Tibial artery (tissue), 4 donors: ENCODE measurements at regions not wholly inside any gene's neighbourhood (a gene's known extent, or its start where the extent isn't known, plus 50 kb on each side); places are given as distances from the start of the nearest gene placed in this dataset.

Experiments
- DNase-seq, 2 donors: peaks; one replicate each; pipeline ENCODE4 v3.0.0-alpha.2; 2019
- H3K27ac ChIP-seq, 2 donors: fragments of 200-600 bp; sonication (generic) in 1 of 2; 1 replicate in 1 of 2; 2 replicates in 1 of 2; pipeline ENCODE4 v1.5.1; 2018 to 2019; ENCODE audit warnings: mild to moderate bottlenecking in 1 of 2
- H3K27me3 ChIP-seq, 2 donors: fragments of 200-600 bp; sonication (generic) in 1 of 2; one replicate each; pipeline versions ENCODE4 v1.5.1 to v1.6.0; 2016 to 2019
- H3K36me3 ChIP-seq, 3 donors: fragments of 200-600 bp; sonication (generic) in 2 of 3; one replicate each; pipeline ENCODE4 v1.5.1; 2016 to 2019; ENCODE audit warnings: mild to moderate bottlenecking in 2 of 3
- H3K4me1 ChIP-seq, 4 donors: fragments of 200-600 bp; sonication (generic) in 2 of 4; 1 replicate in 3 of 4; 2 replicates in 1 of 4; pipeline ENCODE4 v1.5.1; 2016 to 2019
- H3K4me3 ChIP-seq, 2 donors: fragments of 200-600 bp; sonication (generic) in 1 of 2; 1 replicate in 1 of 2; 2 replicates in 1 of 2; pipeline ENCODE4 v1.5.1; 2018 to 2019; ENCODE audit warnings: mild to moderate bottlenecking in 2 of 2
- H3K9me3 ChIP-seq, 3 donors: fragments of 200-600 bp; sonication (generic) in 1 of 3; one replicate each; pipeline ENCODE4 v1.5.1; 2016 to 2019
- CTCF ChIP-seq, 2 experiments: fragments of 200-600 bp in 1 of 2; fragments of 450-650 bp in 1 of 2; IDR thresholded peaks; one replicate each; pipeline ENCODE4 v1.5.1; 2017 to 2019; ENCODE audit warnings: antibody characterized with exemption in 2 of 2, mild to moderate bottlenecking in 1 of 2, moderate library complexity in 1 of 2
- intact Hi-C: fragments of 100-400 bp; cut with DNase I; formaldehyde crosslinking; loops from one replicate; pipeline ENCODE4 v1.15.0; 2023; ENCODE audit warnings: low total_unique reads

- peaks cover 0 to 19% (median 0%) of the 10 kb centered on the region in 4 donors for H3K4me1 ChIP-seq
- no peak for TF ChIP-seq CTCF (IDR thresholded peaks at IDR 0.05)
- no peak overlapping the region for H3K4me3 ChIP-seq
- no peaks in the 10 kb centered on the region for H3K36me3 ChIP-seq
- no peak for DNase-seq
- intact Hi-C loops: no loop called here
- H3K27me3 ChIP-seq: no peaks in the 10 kb centered on the region
- H3K27ac ChIP-seq: peak overlapping the region in 1 of 2 donors; percentile 47
- no peaks in the 10 kb centered on the region for H3K9me3 ChIP-seq
Measured at GRCh38 chr5:146940295-146940694, 61.7 kb upstream of the PPP2R2B start.

DNA sequence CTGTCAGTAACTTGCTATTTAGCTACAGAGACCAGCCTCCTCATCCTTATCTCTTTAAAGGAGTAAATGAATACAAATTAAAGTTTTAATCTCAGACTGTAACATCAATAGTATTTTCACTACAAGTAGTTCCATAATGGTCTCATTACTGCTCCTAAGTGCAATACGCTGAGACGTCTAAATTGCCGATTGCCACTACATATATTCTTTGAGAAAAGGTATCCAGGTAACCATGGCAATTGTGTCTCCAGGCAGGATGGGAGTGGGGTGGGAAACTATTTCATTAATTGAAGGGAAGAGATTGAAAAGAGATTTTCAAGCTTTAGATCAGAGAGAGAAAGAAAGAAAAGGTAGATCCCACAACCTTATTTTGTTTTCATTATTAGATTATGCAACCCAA lies 65.5 kb upstream of the PPP2R2B start:
- H3K4me3 ChIP-seq: no peak overlapping the region
- intact Hi-C loops: no loop called here
- no peaks in the 10 kb centered on the region for H3K36me3 ChIP-seq
- H3K4me1 ChIP-seq: peaks cover 0 to 21% (median 0%) of the 10 kb centered on the region in 4 donors
- DNase-seq: no peak
- no peak for TF ChIP-seq CTCF (IDR thresholded peaks at IDR 0.05)
- no peak overlapping the region for H3K27ac ChIP-seq
- no peaks in the 10 kb centered on the region for H3K27me3 ChIP-seq
- no peaks in the 10 kb centered on the region for H3K9me3 ChIP-seq

GRCh38 chr5:146944764-146945616 lies 66.4 kb upstream of the PPP2R2B start:
- no peak overlapping the region for H3K4me3 ChIP-seq

GRCh38 chr5:146945617-146946084 lies 67.1 kb upstream of the PPP2R2B start:
- no peaks in the 10 kb centered on the region for H3K27me3 ChIP-seq
- no peak overlapping the region for H3K4me3 ChIP-seq
- H3K9me3 ChIP-seq: no peaks in the 10 kb centered on the region
- peaks cover 0 to 6% (median 0%) of the 10 kb centered on the region in 4 donors for H3K4me1 ChIP-seq
- TF ChIP-seq CTCF (IDR thresholded peaks at IDR 0.05): no peak
- intact Hi-C loops: no loop called here
- no peak overlapping the region for H3K27ac ChIP-seq
- no peak for DNase-seq
- H3K36me3 ChIP-seq: no peaks in the 10 kb centered on the region

More at GRCh38 chr5:146944764-146945616, 66.4 kb upstream of the PPP2R2B start:
- H3K27me3 ChIP-seq: no peaks in the 10 kb centered on the region
- H3K9me3 ChIP-seq: no peaks in the 10 kb centered on the region
- no peak for TF ChIP-seq CTCF (IDR thresholded peaks at IDR 0.05)
- no peaks in the 10 kb centered on the region for H3K36me3 ChIP-seq
- intact Hi-C loops: no loop called here
- no peak overlapping the region for H3K27ac ChIP-seq
- DNase-seq: no peak
- peaks cover 0 to 12% (median 0%) of the 10 kb centered on the region in 4 donors for H3K4me1 ChIP-seq

DNA sequence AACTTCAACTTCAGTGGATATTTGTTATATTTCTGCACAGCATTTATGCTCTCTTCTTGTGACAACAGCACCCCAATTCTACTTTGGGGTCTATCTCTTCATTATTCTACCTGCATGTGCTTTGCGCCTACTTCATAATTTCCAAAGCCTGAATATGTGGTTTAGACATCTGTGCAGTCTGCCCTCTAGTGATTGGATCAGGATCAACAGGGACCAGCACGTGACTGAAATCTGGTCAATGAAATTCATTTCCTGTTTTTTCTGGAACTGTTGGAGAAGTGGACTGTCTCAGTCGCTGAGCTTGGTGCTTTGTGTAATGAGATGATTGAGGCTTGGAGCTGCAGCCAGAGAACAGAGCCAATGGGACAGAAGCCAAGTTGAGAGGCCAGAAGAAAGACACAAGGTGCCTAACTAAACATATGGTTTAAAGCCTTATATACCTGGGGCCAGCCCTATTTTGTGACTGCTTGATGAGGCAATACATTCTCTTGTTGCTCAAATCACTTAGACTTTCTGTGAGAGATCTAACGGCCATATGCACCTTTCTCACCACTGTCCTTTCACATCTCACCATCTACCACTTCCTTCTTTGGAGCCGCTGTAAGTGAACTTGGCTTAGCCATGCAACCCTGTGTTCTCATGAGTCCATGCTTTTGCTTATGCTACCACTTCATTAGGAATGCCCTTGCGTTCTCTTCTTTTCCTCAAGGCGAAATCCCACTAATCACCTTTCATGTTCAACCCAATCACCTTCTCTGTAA lies 68.8 kb upstream of the PPP2R2B start:
- H3K27ac ChIP-seq: no peak overlapping the region
- peaks cover 0 to 4% (median 0%) of the 10 kb centered on the region in 4 donors for H3K4me1 ChIP-seq
- intact Hi-C loops: no loop called here
- H3K36me3 ChIP-seq: no peaks in the 10 kb centered on the region
- DNase-seq: no peak
- H3K9me3 ChIP-seq: no peaks in the 10 kb centered on the region
- H3K27me3 ChIP-seq: no peaks in the 10 kb centered on the region
- H3K4me3 ChIP-seq: no peak overlapping the region
- no peak for TF ChIP-seq CTCF (IDR thresholded peaks at IDR 0.05)
